MG63 (cell line): ENCODE measurements at regions not wholly inside any gene's neighbourhood (a gene's known extent, or its start where the extent isn't known, plus 50 kb on each side); places are given as distances from the start of the nearest gene placed in this dataset.

Experiments
- DNase-seq: peaks from one replicate; pipeline ENCODE4 v3.0.0-alpha.2; 2020
- H3K27me3 ChIP-seq: fragments of 250-450 bp; sonication (Bioruptor Pico); 2 replicates; pipeline ENCODE4 v1.5.1; 2020; ENCODE audit warnings: mild to moderate bottlenecking, moderate library complexity
- H3K36me3 ChIP-seq: fragments of 250-450 bp; sonication (Bioruptor Pico); 2 replicates; pipeline ENCODE4 v1.5.1; 2020; ENCODE audit warnings: mild to moderate bottlenecking, moderate library complexity
- H3K4me3 ChIP-seq: fragments of 250-450 bp; sonication (Bioruptor Pico); 2 replicates; pipeline ENCODE4 v1.5.1; 2020; ENCODE audit warnings: mild to moderate bottlenecking, moderate library complexity
- H3K9me3 ChIP-seq: fragments of 250-450 bp; sonication (Bioruptor Pico); 2 replicates; pipeline ENCODE4 v1.5.1; 2020; ENCODE audit warnings: mild to moderate bottlenecking, moderate library complexity

GRCh38 chrX:6930307-6930849, 217.1 kb upstream of the STS start:
- H3K36me3 ChIP-seq: no peaks in the 10 kb centered on the region
- no peak for DNase-seq
- H3K9me3 ChIP-seq: no peaks in the 10 kb centered on the region
- H3K4me3 ChIP-seq: no peak overlapping the region
- H3K27me3 ChIP-seq: no peaks in the 10 kb centered on the region

GRCh38 chrX:6924443-6925077, 223.0 kb upstream of the STS start:
- Histone ChIP-seq H3K36me3 (no peaks in the 10 kb centered on the region), H3K27me3 (no peaks in the 10 kb centered on the region), H3K4me3 (no peak overlapping the region), H3K9me3 (no peaks in the 10 kb centered on the region)
- DNase-seq: no peak

- H3K9me3 ChIP-seq: no peaks in the 10 kb centered on the region
- H3K36me3 ChIP-seq: no peaks in the 10 kb centered on the region
- no peaks in the 10 kb centered on the region for H3K27me3 ChIP-seq
- no peak overlapping the region for H3K4me3 ChIP-seq
- no peak for DNase-seq
Observed at GRCh38 chrX:6917666-6918065, 229.8 kb upstream of the STS start.

GRCh38 chrX:6910218-6910617, 237.3 kb upstream of the STS start:
- no peak for DNase-seq
- no peaks in the 10 kb centered on the region for H3K27me3 ChIP-seq
- H3K4me3 ChIP-seq: no peak overlapping the region
- no peaks in the 10 kb centered on the region for H3K9me3 ChIP-seq
- H3K36me3 ChIP-seq: no peaks in the 10 kb centered on the region

GRCh38 chrX:6909396-6909795, 238.1 kb upstream of the STS start:
- no peaks in the 10 kb centered on the region for H3K9me3 ChIP-seq
- H3K27me3 ChIP-seq: no peaks in the 10 kb centered on the region
- no peaks in the 10 kb centered on the region for H3K36me3 ChIP-seq
- H3K4me3 ChIP-seq: no peak overlapping the region
- no peak for DNase-seq

GRCh38 chrX:6906608-6907007, 240.9 kb upstream of the STS start:
- H3K9me3 ChIP-seq: no peaks in the 10 kb centered on the region
- no peaks in the 10 kb centered on the region for H3K36me3 ChIP-seq
- no peaks in the 10 kb centered on the region for H3K27me3 ChIP-seq
- H3K4me3 ChIP-seq: no peak overlapping the region
- no peak for DNase-seq

- H3K9me3 ChIP-seq: no peaks in the 10 kb centered on the region
- DNase-seq: no peak
- no peak overlapping the region for H3K4me3 ChIP-seq
- no peaks in the 10 kb centered on the region for H3K27me3 ChIP-seq
- H3K36me3 ChIP-seq: no peaks in the 10 kb centered on the region
Observed at GRCh38 chrX:6904156-6904555, 243.4 kb upstream of the STS start.

- no peak overlapping the region for H3K4me3 ChIP-seq
- H3K27me3 ChIP-seq: no peaks in the 10 kb centered on the region
- H3K36me3 ChIP-seq: no peaks in the 10 kb centered on the region
- no peak for DNase-seq
- H3K9me3 ChIP-seq: no peaks in the 10 kb centered on the region
Observed at GRCh38 chrX:6898371-6898770, 249.1 kb upstream of the STS start.

- Histone ChIP-seq H3K27me3 (no peaks in the 10 kb centered on the region), H3K36me3 (no peaks in the 10 kb centered on the region), H3K9me3 (no peaks in the 10 kb centered on the region), H3K4me3 (no peak overlapping the region)
- DNase-seq: no peak
Observed at GRCh38 chrX:6891404-6891803, 256.1 kb upstream of the STS start.

GRCh38 chrX:6890544-6891261, 256.8 kb upstream of the STS start:
- DNase-seq: no peak

GRCh38 chrX:6885909-6886308, 261.6 kb upstream of the STS start:
- DNase-seq: no peak
- H3K9me3 ChIP-seq: no peaks in the 10 kb centered on the region
- no peaks in the 10 kb centered on the region for H3K27me3 ChIP-seq
- no peaks in the 10 kb centered on the region for H3K36me3 ChIP-seq
- no peak overlapping the region for H3K4me3 ChIP-seq

More at GRCh38 chrX:6890544-6891261, 256.8 kb upstream of the STS start:
- no peaks in the 10 kb centered on the region for H3K9me3 ChIP-seq
- H3K27me3 ChIP-seq: no peaks in the 10 kb centered on the region
- H3K4me3 ChIP-seq: no peak overlapping the region
- H3K36me3 ChIP-seq: no peaks in the 10 kb centered on the region

- no peaks in the 10 kb centered on the region for H3K27me3 ChIP-seq
- H3K9me3 ChIP-seq: no peaks in the 10 kb centered on the region
- no peak overlapping the region for H3K4me3 ChIP-seq
- H3K36me3 ChIP-seq: no peaks in the 10 kb centered on the region
- no peak for DNase-seq
Observed at GRCh38 chrX:6885396-6885795, 262.1 kb upstream of the STS start.

- Histone ChIP-seq H3K36me3 (no peaks in the 10 kb centered on the region), H3K4me3 (no peak overlapping the region), H3K27me3 (no peaks in the 10 kb centered on the region), H3K9me3 (no peaks in the 10 kb centered on the region)
- no peak for DNase-seq
Observed at GRCh38 chrX:6861456-6861855, 286.1 kb upstream of the STS start.

GRCh38 chrX:6857749-6858148, 289.8 kb upstream of the STS start:
- Histone ChIP-seq H3K4me3 (no peak overlapping the region), H3K36me3 (no peaks in the 10 kb centered on the region), H3K27me3 (no peaks in the 10 kb centered on the region), H3K9me3 (no peaks in the 10 kb centered on the region)
- no peak for DNase-seq

- Histone ChIP-seq H3K27me3 (no peaks in the 10 kb centered on the region), H3K4me3 (no peak overlapping the region), H3K9me3 (no peaks in the 10 kb centered on the region), H3K36me3 (no peaks in the 10 kb centered on the region)
- DNase-seq: no peak
Observed at GRCh38 chrX:6856471-6856870, 291.0 kb upstream of the STS start.

- Histone ChIP-seq H3K4me3 (no peak overlapping the region), H3K36me3 (no peaks in the 10 kb centered on the region), H3K9me3 (no peaks in the 10 kb centered on the region), H3K27me3 (no peaks in the 10 kb centered on the region)
- no peak for DNase-seq
Observed at GRCh38 chrX:6852869-6853268, 294.6 kb upstream of the STS start.

GRCh38 chrX:6852121-6852520, 295.4 kb upstream of the STS start:
- no peaks in the 10 kb centered on the region for H3K9me3 ChIP-seq
- no peak for DNase-seq
- H3K36me3 ChIP-seq: no peaks in the 10 kb centered on the region
- no peaks in the 10 kb centered on the region for H3K27me3 ChIP-seq
- H3K4me3 ChIP-seq: no peak overlapping the region

- DNase-seq: no peak
- Histone ChIP-seq H3K36me3 (no peaks in the 10 kb centered on the region), H3K27me3 (no peaks in the 10 kb centered on the region), H3K9me3 (no peaks in the 10 kb centered on the region), H3K4me3 (no peak overlapping the region)
Observed at GRCh38 chrX:6851140-6851539, 296.4 kb upstream of the STS start.
